ENCODE measurements at regions not wholly inside any gene's neighbourhood (a gene's known extent, or its start where the extent isn't known, plus 50 kb on each side); places are given as distances from the start of the nearest gene placed in this dataset.
A peak's percentile ranks its signal among the peaks of the same experiment; 100 is the strongest.

- DNase-seq (ENCODE audit: low read depth, low spot score) (peak; percentile 55), FAIRE-seq (peak; percentile 93)
- Histone ChIP-seq H3K9ac (replicated peaks; ENCODE audit: extremely low read depth, insufficient read depth, low read length) (no peak overlapping the region), H3K27me3 (ENCODE audit: control insufficient read depth in 2 of 2, insufficient read depth in 2 of 2, low read length in 2 of 2) (no peaks in the 10 kb centered on the region), H3K79me2 (ENCODE audit: control insufficient read depth, insufficient read depth, low read length) (no peaks in the 10 kb centered on the region), H3K9me3 (replicated peaks; ENCODE audit: control insufficient read depth, insufficient read depth, low read length) (no peaks in the 10 kb centered on the region), H3K36me3 (ENCODE audit: control insufficient read depth in 2 of 2, extremely low read depth in 1 of 2, insufficient read depth in 2 of 2, low read length in 2 of 2) (no peaks in the 10 kb centered on the region), H3K4me1 (ENCODE audit: control insufficient read depth, extremely low read depth, insufficient read depth, low read length) (peaks cover 11% of the 10 kb centered on the region), H3K27ac (ENCODE audit: insufficient read depth, low read depth, low read length) (no peak overlapping the region), H4K20me1 (replicated peaks; ENCODE audit: control insufficient read depth, extremely low read depth, insufficient read depth, low read length) (no peaks in the 10 kb centered on the region), H2AFZ (ENCODE audit: low read depth, low read length) (no peak overlapping the region), H3K4me2 (ENCODE audit: insufficient read depth, low read length) (peak overlapping the region; percentile 9), H3K4me3 (replicated peaks in 1 of 3; ENCODE audit: insufficient read depth in 1 of 3, low read depth in 1 of 3, low read length in 3 of 3) (no peak overlapping the region), H3K9me1 (replicated peaks; ENCODE audit: control insufficient read depth, extremely low read depth, insufficient read depth, low read length) (no peaks in the 10 kb centered on the region)
- intact Hi-C loops (cut with micrococcal nuclease): no loop called here
- dilution Hi-C loops (cut with MboI; ENCODE audit: extremely low pct_ligation_motif_present, low sequenced_read_pairs): no loop called here
- peak; percentile 21 for TF ChIP-seq GATA2 (IDR thresholded peaks at IDR 0.05; ENCODE audit: insufficient read depth, insufficient read length, low read depth, low read length)
- peak; percentile 21 for TF ChIP-seq FOS (IDR thresholded peaks at IDR 0.05; ENCODE audit: borderline replicate concordance, insufficient read depth, low read length)
- TF ChIP-seq MYC (IDR thresholded peaks at IDR 0.05; ENCODE audit: low read depth, low read length): no peak
- no peak for TF ChIP-seq EZH2 (IDR thresholded peaks at IDR 0.05; ENCODE audit: borderline replicate concordance, low read depth, low read length, severe bottlenecking)
- no peak for TF ChIP-seq MAX (IDR thresholded peaks at IDR 0.05; ENCODE audit: insufficient read depth, insufficient read length)
- peak; percentile 19 for TF ChIP-seq POLR2AphosphoS5 (IDR thresholded peaks at IDR 0.05; ENCODE audit: insufficient read depth, low read depth, low read length)
- TF ChIP-seq JUN (IDR thresholded peaks at IDR 0.05; ENCODE audit: borderline replicate concordance, insufficient read depth, insufficient read length, low read depth): no peak
- BruUV-seq (replicated peaks): no TSS peak
- ChIA-PET CTCF (no interaction called here), POLR2A (no interaction called here)
Measured at GRCh38 chr6:94548201-94548600, 1029.1 kb upstream of the MANEA start.

- H3K27ac ChIP-seq (ENCODE audit: insufficient read depth, low read depth, low read length): no peak overlapping the region
- H3K36me3 ChIP-seq (ENCODE audit: control insufficient read depth in 2 of 2, extremely low read depth in 1 of 2, insufficient read depth in 2 of 2, low read length in 2 of 2): no peaks in the 10 kb centered on the region
- H3K79me2 ChIP-seq (ENCODE audit: control insufficient read depth, insufficient read depth, low read length): no peaks in the 10 kb centered on the region
- no peak overlapping the region for H3K4me2 ChIP-seq (ENCODE audit: insufficient read depth, low read length)
- no peak overlapping the region for H3K4me3 ChIP-seq (replicated peaks in 1 of 3; ENCODE audit: insufficient read depth in 1 of 3, low read depth in 1 of 3, low read length in 3 of 3)
- no peaks in the 10 kb centered on the region for H4K20me1 ChIP-seq (replicated peaks; ENCODE audit: control insufficient read depth, extremely low read depth, insufficient read depth, low read length)
- intact Hi-C loops (cut with micrococcal nuclease): no loop called here
- no peaks in the 10 kb centered on the region for H3K9me1 ChIP-seq (replicated peaks; ENCODE audit: control insufficient read depth, extremely low read depth, insufficient read depth, low read length)
- DNase-seq (ENCODE audit: low read depth, low spot score): no peak
- no peaks in the 10 kb centered on the region for H3K9me3 ChIP-seq (replicated peaks; ENCODE audit: control insufficient read depth, insufficient read depth, low read length)
- no TSS peak for BruUV-seq (replicated peaks)
- H3K4me1 ChIP-seq (ENCODE audit: control insufficient read depth, extremely low read depth, insufficient read depth, low read length): no peaks in the 10 kb centered on the region
- ChIA-PET CTCF (no interaction called here), POLR2A (no interaction called here)
- dilution Hi-C loops (cut with MboI; ENCODE audit: extremely low pct_ligation_motif_present, low sequenced_read_pairs): no loop called here
- TF ChIP-seq POLR2AphosphoS5 (IDR thresholded peaks at IDR 0.05; ENCODE audit: insufficient read depth, low read depth, low read length) (no peak), MYC (IDR thresholded peaks at IDR 0.05; ENCODE audit: low read depth, low read length) (no peak), GATA2 (IDR thresholded peaks at IDR 0.05; ENCODE audit: insufficient read depth, insufficient read length, low read depth, low read length) (no peak)
- H3K27me3 ChIP-seq (ENCODE audit: control insufficient read depth in 2 of 2, insufficient read depth in 2 of 2, low read length in 2 of 2): no peaks in the 10 kb centered on the region
- no peak overlapping the region for H3K9ac ChIP-seq (replicated peaks; ENCODE audit: extremely low read depth, insufficient read depth, low read length)
- no peak overlapping the region for H2AFZ ChIP-seq (ENCODE audit: low read depth, low read length)
- no peak for FAIRE-seq
Measured at GRCh38 chr6:94535798-94536197, 1041.5 kb upstream of the MANEA start.
